Endodermal cell (in vitro differentiated cells): ENCODE measurements at regions not wholly inside any gene's neighbourhood (a gene's known extent, or its start where the extent isn't known, plus 50 kb on each side); places are given as distances from the start of the nearest gene placed in this dataset.

Source experiments
- DNase-seq: peaks from one replicate; pipeline ENCODE4 v3.0.0-alpha.2; 2017
- H3K27ac ChIP-seq: 2 replicates; pipeline ENCODE4 v1.5.1; 2013; ENCODE audit warnings: mild to moderate bottlenecking, low read depth, low read length, moderate library complexity
- H3K27me3 ChIP-seq: 2 replicates; pipeline ENCODE4 v1.6.1; 2013; ENCODE audit warnings: mild to moderate bottlenecking, low read length, moderate library complexity; ENCODE audit not compliant: insufficient read depth, control insufficient read depth, poor library complexity, severe bottlenecking
- H3K36me3 ChIP-seq: 2 replicates; pipeline ENCODE4 v1.7.0; 2013; ENCODE audit warnings: mild to moderate bottlenecking, low read length, moderate library complexity; ENCODE audit not compliant: control insufficient read depth, insufficient read depth
- H3K4me1 ChIP-seq: one replicate; pipeline ENCODE4 v1.7.0; 2013; ENCODE audit warnings: low read length; ENCODE audit not compliant: control insufficient read depth, insufficient read depth
- H3K4me3 ChIP-seq: 2 replicates; pipeline ENCODE4 v1.5.1; 2013; ENCODE audit warnings: mild to moderate bottlenecking, low read length, moderate library complexity
- H3K9ac ChIP-seq: 2 replicates; pipeline ENCODE4 v1.6.1; 2013; ENCODE audit warnings: mild to moderate bottlenecking, low read length, moderate library complexity; ENCODE audit not compliant: poor library complexity, severe bottlenecking; ENCODE audit errors: extremely low read depth
- H3K9me3 ChIP-seq: 2 replicates; pipeline ENCODE4 v1.6.1; 2013; ENCODE audit warnings: mild to moderate bottlenecking, low read length, moderate library complexity; ENCODE audit not compliant: control insufficient read depth
- H3K27ac Mint-ChIP-seq: 2 replicates; pipeline ENCODE4 v1.8.0; 2020; ENCODE audit warnings: mixed read lengths
- H3K27me3 Mint-ChIP-seq: 2 replicates; pipeline ENCODE4 v1.8.0; 2021; ENCODE audit warnings: mild to moderate bottlenecking, mixed read lengths; ENCODE audit not compliant: insufficient read depth
- H3K36me3 Mint-ChIP-seq: 2 replicates; pipeline ENCODE4 v1.8.0; 2020; ENCODE audit warnings: low read depth, mixed read lengths
- H3K4me1 Mint-ChIP-seq: 2 replicates; pipeline ENCODE4 v1.8.0; 2020; ENCODE audit warnings: mixed read lengths
- H3K4me3 Mint-ChIP-seq: 2 replicates; pipeline ENCODE4 v1.8.0; 2020; ENCODE audit warnings: mild to moderate bottlenecking, moderate library complexity, mixed read lengths
- H3K9me3 Mint-ChIP-seq: 2 replicates; pipeline ENCODE4 v1.8.0; 2020; ENCODE audit warnings: mild to moderate bottlenecking, mixed read lengths
- CTCF ChIP-seq: fragments of 200-600 bp; sonication (generic); conservative IDR thresholded peaks from 2 replicates; pipeline ENCODE4 v1.5.0; 2021; ENCODE audit warnings: antibody characterized with exemption, mild to moderate bottlenecking
- WGBS, 2 experiments: methylation state at CpG; one replicate each; pipeline versions ENCODE4 v1.1.5 to v1.1.7; 2013; ENCODE audit warnings: missing lambda C conversion rate in 2 of 2, mixed read lengths in 1 of 2; ENCODE audit not compliant: insufficient coverage in 1 of 2, insufficient read length in 1 of 2; 5-methylcytosine and 5-hydroxymethylcytosine counted together

DNA sequence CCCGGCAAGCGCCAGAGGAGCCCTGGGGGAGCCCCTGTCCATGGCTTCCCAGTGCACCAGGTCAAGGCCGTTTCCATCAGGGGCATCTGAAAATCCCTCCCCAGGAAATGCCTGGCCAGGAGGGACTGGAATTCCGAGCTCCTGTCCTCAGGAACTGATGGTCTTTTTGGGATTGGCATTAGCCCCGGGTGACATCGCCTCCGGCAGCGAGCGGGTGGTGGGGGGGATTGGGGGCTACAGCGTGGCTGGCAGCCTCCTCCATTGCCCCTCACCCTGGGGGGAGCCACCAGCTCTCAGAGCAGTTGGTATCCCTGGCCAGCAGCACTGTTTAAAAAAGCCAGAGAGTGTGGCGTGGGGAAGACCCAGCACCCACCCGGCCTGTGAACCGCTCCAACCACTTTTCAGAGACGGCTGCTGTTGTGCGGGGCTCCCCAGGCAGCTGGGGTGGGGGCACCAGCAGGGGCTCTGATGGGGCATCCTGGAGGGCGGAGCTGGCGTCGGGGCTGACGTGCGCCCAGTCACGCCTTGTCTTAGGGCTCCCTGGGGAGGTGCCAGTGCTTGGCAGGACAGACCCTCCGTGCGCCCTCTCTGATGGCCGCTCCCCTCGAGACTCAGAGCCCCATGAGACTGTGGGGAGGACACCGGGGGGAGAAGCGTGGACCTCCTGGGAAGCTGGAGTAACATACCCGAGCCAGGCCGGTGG lies 62.9 kb upstream of the TTC34 start:
- no peak overlapping the region for H3K9ac ChIP-seq
- H3K27ac ChIP-seq, result no peak overlapping the region
- H3K36me3 ChIP-seq, result no peaks in the 10 kb centered on the region
- no peak overlapping the region for H3K4me3 ChIP-seq
- no peaks in the 10 kb centered on the region for H3K36me3 Mint-ChIP-seq
- H3K27ac Mint-ChIP-seq, result no peak overlapping the region
- H3K4me3 Mint-ChIP-seq, result no peak overlapping the region
- no peaks in the 10 kb centered on the region for H3K4me1 ChIP-seq
- DNase-seq, result no peak
- H3K4me1 Mint-ChIP-seq, result no peaks in the 10 kb centered on the region
- no peak for TF ChIP-seq CTCF
- no peaks in the 10 kb centered on the region for H3K27me3 Mint-ChIP-seq
- WGBS, 2 experiments, result 87 to 89% methylated on average over 15 to 29 of the region's 29 CpGs
- H3K9me3 Mint-ChIP-seq, result peaks cover 79% of the 10 kb centered on the region
- no peaks in the 10 kb centered on the region for H3K27me3 ChIP-seq
- peaks cover 12% of the 10 kb centered on the region for H3K9me3 ChIP-seq

- Histone ChIP-seq H3K9me3 (peaks cover 6% of the 10 kb centered on the region), H3K4me1 (no peaks in the 10 kb centered on the region), H3K4me3 (no peak overlapping the region), H3K9ac (no peak overlapping the region), H3K27me3 (no peaks in the 10 kb centered on the region), H3K36me3 (no peaks in the 10 kb centered on the region), H3K27ac (no peak overlapping the region)
- H3K27ac Mint-ChIP-seq, result no peak overlapping the region
- no peaks in the 10 kb centered on the region for H3K27me3 Mint-ChIP-seq
- no peak overlapping the region for H3K4me3 Mint-ChIP-seq
- H3K4me1 Mint-ChIP-seq, result no peaks in the 10 kb centered on the region
- H3K9me3 Mint-ChIP-seq, result peaks cover 79% of the 10 kb centered on the region
- no peaks in the 10 kb centered on the region for H3K36me3 Mint-ChIP-seq
- 83 to 100% methylated on average over 5 to 9 of the region's 9 CpGs for whole genome bisulfite sequencing, 2 experiments
- DNase-seq, result no peak
- no peak for TF ChIP-seq CTCF
These were observed 63.5 kb upstream of the TTC34 start for GRCh38 chr1:2865000-2865399.

GRCh38 chr1:2865571-2866421 lies 64.3 kb upstream of the TTC34 start:
- H3K4me1 Mint-ChIP-seq, result no peaks in the 10 kb centered on the region
- Histone ChIP-seq H3K27me3 (no peaks in the 10 kb centered on the region), H3K9me3 (peaks cover 7% of the 10 kb centered on the region), H3K4me3 (no peak overlapping the region), H3K27ac (no peak overlapping the region), H3K9ac (no peak overlapping the region), H3K36me3 (no peaks in the 10 kb centered on the region), H3K4me1 (no peaks in the 10 kb centered on the region)
- TF ChIP-seq CTCF, result no peak
- H3K36me3 Mint-ChIP-seq, result no peaks in the 10 kb centered on the region
- no peaks in the 10 kb centered on the region for H3K27me3 Mint-ChIP-seq
- no peak for DNase-seq
- no peak overlapping the region for H3K4me3 Mint-ChIP-seq
- H3K9me3 Mint-ChIP-seq, result peaks cover 79% of the 10 kb centered on the region
- no peak overlapping the region for H3K27ac Mint-ChIP-seq
- WGBS, 2 experiments, result 80 to 82% methylated on average over 14 to 28 of the region's 28 CpGs
